Endometrial microvascular endothelial cells (primary cell): ENCODE measurements at regions not wholly inside any gene's neighbourhood (a gene's known extent, or its start where the extent isn't known, plus 50 kb on each side); places are given as distances from the start of the nearest gene placed in this dataset.

Source experiments
- in situ Hi-C: cut with HindIII; loops from 2 replicates; pipeline ENCODE4 v1.10.0; 2017; ENCODE audit warnings: low sequenced_read_pairs, low pct_unique_long_range_greater_than_20kb; ENCODE audit errors: inconsistent ontology term

DNA sequence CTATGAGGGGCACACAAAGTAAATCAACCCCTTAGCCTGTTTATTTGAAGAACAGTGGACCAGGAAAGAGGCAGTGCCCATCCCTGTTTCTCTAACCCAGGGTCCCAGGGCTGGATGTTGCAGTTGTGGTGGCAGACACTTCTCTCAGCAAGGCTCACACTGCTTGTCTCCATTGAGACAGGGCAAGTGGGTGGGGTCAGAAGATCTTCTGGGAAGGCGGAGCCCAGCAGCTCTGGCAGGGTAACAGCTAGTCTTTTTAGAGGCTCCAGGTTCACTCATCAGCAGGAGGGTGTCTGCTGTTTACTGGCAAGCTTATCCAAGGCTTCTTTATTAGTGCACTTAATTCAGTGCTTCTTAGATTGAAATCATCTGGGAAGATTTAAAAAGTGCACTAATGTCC is 659.8 kb upstream of the DIPK2B start:
- in situ Hi-C loops: no loop called here

- in situ Hi-C loops: no loop called here
Measured at GRCh38 chrX:45859407-45859806, 658.7 kb upstream of the DIPK2B start.

DNA sequence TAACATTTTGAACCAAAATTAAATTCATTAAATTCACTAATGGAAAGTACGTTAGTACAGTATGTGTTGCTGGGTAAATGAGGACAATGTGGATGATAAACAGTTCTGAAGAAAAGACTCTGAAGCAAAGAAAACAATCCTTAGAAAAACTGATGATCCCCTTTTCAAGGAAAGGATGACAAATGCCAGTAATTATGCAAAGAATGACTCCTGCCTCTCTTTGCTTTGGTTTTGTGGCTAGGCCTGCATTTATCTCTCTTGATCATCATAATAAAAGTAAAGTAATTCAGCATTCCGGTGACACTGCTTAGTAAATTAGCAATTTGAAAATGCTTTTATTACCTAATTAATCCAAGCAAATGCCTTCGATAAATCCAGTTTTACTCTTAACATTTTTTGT is 652.2 kb upstream of the DIPK2B start:
- in situ Hi-C loops: no loop called here

DNA sequence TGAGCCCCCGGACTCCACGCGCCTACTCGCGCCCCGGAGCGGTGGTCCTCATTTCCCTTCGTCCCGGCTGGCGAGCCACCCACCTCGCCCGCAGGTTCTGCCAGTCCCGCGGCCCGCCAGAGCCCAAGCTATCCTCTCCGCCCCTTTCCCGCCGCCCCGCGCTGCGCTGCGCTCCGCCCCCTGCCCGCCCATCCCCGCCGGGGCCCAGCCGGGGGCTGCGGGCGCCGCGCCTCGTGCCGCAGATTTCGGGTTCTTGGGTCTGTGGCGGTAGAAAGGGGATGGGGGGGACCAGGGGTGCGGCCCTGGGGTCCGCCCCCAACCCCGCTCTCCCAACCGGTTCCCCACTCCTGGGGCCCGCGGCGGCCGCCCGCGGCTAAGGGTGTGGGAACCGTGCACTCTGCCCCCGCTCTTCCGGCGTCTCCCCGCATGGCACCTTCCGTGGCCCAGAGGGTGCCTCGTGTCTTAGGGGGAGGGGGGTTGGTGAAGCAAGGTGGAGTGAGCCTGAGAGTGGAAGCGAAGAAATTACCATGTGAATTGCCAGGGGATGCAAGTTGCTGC is 650.8 kb upstream of the DIPK2B start:
- in situ Hi-C loops: no loop called here

DNA sequence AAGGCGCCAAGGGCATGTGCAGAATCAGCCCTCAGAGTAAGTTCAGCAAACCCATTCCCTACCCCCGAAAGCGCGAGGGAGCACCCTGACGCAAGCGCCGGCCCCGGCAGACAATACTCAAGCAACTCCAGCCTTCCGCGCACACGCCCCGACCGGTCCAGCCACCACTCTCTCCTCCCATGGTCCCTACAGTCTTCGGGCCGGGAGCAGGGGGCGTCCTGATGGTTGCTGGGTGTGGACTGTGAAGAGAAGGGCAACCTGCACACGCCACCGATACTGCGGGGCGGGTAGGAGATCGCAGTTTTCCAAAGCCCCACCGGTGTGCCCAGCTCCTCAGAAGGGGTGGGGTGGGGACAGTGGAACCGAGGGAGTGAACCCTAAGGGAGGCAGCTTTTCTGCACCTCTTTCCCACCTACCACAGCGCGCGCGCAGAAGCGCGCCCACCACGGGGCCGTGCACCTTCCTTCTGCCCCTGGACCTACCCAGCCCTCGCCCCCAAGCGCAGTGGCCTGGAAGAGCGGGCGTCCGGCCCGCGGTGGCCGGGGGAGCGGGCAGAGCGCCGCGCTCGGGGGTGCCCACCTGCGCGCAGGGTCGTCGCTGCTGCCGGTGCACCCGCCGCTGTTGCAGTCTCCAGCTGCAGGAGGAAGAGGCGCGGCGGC is 650.2 kb upstream of the DIPK2B start:
- in situ Hi-C loops: no loop called here

DNA sequence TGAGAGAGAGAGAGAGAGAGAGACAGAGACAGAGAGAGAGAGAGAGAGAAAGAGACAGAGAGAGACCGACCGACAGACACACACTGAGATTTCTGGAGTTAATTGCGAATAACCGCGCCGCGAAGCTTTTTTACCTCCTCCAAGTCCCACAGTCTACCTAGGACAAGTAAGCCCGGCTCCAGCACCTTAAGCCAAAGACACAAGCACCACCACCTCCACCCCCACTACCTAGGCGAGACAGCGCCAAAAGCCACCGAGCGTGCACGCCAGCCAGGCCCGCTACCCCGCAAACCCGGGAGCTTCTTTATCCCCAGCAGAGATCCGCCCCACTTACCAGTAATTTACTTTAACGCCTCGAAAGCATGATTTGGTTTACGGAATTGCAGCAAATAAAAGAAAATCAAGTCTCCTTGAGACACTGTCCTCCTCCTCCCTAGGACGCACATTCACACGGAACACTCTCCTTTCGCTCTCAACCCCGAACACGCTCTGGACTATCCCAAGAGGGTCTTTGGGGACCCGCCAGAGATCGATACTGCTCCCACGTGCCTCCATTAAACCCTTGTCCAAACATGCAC is 649.6 kb upstream of the DIPK2B start:
- in situ Hi-C loops: no loop called here

DNA sequence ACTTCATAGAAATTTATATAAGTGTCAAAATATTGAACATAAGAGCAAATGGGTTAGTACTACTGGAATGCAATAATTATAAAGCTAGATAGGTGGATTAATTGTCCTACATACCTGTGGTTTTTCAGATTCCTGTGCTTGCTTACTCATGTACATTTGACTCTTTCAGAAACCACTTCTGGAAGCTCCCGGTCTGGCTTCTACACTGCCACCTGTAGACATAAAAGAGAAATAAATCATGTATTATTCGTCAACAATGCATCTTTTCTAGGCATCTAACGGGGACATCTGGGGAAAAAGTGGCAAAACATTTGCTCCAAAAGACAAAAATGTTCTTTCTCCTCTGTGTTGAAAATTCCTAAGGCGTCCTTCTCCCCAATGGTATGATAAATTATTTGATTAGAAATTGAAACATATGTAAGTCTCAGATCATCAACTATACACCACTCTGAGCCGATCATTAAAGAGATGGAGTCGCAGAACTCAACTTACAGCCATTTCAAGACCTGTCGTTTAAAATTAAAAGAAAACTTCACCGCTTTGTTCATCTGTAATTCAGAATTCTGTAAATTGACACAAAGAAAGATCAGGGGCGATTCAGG is 648.7 kb upstream of the DIPK2B start:
- in situ Hi-C loops: no loop called here

- in situ Hi-C loops: no loop called here
Measured at GRCh38 chrX:45847961-45848360, 647.3 kb upstream of the DIPK2B start.

- in situ Hi-C loops: no loop called here
Measured at GRCh38 chrX:45846328-45846727, 645.7 kb upstream of the DIPK2B start.

DNA sequence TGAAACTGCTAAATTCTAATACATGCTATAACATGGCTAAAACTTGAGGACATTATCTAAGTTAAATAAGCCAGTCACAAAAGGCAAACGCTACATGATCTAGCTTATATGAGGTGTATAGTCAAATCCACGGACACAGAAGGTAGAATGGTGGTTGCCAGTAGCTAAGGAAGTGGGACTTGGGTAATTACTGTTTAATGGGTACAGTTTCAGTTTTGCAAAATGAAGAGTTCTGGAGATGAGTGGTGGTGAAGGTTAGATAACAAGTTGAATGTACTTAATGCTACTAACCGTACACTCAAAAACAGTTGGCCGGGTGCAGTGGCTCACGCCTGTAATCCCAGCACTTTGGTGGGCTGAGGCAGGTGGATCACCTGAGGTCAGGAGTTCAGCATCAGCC is 644.5 kb upstream of the DIPK2B start:
- in situ Hi-C loops: no loop called here

DNA sequence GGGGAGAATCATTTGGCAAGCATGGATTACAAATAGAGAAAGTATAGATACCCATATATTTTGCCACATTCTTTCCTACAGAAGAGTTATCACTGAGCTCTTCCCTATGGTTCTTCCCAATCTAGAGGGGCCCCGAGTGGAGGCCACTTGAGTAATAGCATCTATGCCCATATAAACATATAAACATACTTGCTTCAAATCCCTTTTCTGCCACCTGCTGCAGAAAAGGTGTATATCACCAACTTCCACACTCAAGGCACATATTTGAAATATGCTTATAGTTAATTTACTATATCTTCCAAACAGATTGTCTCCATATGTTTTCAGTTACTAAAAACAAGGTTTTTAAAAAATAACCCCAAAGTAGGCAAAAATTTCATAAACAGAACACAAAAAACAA is 642.8 kb upstream of the DIPK2B start:
- in situ Hi-C loops: no loop called here

DNA sequence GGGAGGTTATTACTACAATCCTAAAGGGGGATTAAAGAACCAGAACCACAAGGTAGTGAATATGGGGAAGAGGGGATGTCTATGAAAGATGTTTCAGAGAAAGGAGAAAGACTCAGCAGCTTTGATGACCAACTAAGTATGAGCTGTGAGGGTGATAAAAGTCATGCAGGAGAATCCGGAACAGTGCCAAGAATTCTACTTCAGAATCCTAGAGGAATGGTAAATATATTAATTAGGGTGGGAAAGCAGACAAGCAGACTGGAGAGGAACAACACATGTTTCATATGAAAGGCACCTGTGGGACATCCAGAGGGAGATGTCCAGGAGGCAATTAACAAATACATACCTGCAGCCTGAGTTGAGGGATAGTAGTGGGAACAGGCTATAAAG is 642.2 kb upstream of the DIPK2B start:
- in situ Hi-C loops: no loop called here

- in situ Hi-C loops: no loop called here
Measured at GRCh38 chrX:45842207-45842925, 641.7 kb upstream of the DIPK2B start.

- in situ Hi-C loops: no loop called here
Measured at GRCh38 chrX:45840411-45840950, 639.8 kb upstream of the DIPK2B start.

- in situ Hi-C loops: no loop called here
Measured at GRCh38 chrX:45830343-45830742, 629.7 kb upstream of the DIPK2B start.

- in situ Hi-C loops: no loop called here
Measured at GRCh38 chrX:45824471-45824870, 623.8 kb upstream of the DIPK2B start.

DNA sequence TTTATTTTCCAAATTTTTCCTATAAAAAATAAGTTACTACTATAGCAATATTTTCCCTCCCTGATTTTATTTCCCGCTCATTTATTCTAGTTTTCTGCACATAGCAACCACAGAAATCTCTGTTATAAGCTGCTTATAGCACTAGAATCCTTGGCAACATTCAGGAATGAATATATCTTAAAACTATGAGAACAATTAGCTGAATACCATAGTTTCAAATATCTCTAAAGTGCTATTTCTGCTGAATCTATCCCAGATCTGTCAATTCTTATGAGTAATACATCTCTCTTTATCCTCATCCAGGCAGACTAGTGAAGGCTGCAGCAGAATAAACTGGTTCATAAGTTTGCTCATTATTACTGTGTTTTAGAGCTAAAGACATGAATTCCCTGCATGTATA is 622.9 kb upstream of the DIPK2B start:
- in situ Hi-C loops: no loop called here

DNA sequence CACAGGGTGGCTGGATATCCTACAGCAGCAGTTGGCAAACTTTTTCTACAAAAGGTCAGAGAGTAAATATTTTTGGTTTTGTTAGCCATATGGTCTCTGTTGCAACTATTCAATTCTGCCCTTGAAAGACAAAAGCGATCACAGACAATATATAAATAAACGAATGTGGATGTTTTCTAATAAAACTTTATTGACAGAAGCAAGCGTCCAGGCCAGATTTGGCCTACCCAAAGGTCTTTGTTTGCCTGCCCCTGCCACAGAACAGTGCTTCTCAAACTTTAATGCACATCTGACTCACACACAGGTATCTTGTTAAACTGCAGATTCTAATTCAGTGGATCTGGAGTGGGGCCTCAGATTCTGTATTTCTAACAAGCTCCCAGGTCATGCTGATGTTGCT is 621.4 kb upstream of the DIPK2B start:
- in situ Hi-C loops: no loop called here

- in situ Hi-C loops: no loop called here
Measured at GRCh38 chrX:45818913-45819312, 618.2 kb upstream of the DIPK2B start.

GRCh38 chrX:45815441-45815840 is 614.8 kb upstream of the DIPK2B start:
- in situ Hi-C loops: no loop called here
